GM20000 (cell line): ENCODE measurements at regions not wholly inside any gene's neighbourhood (a gene's known extent, or its start where the extent isn't known, plus 50 kb on each side); places are given as distances from the start of the nearest gene placed in this dataset.

ENCODE experiments used
- DNase-seq: peaks from one replicate; pipeline ENCODE4 v3.0.0; 2012; ENCODE audit warnings: low spot score
- CTCF ChIP-seq: IDR thresholded peaks from 2 replicates; pipeline ENCODE4 v1.5.1; 2012; ENCODE audit warnings: mild to moderate bottlenecking, control low read depth; ENCODE audit errors: extremely low read depth, missing control alignments

GRCh38 chr13:73250061-73250460, 191.3 kb downstream of the KLF5 start:
- DNase-seq: no peak
- no peak for TF ChIP-seq CTCF

GRCh38 chr13:73248711-73249580, 190.1 kb downstream of the KLF5 start:
- DNase-seq: no peak

GRCh38 chr13:73248154-73248553, 189.3 kb downstream of the KLF5 start:
- DNase-seq: no peak
- no peak for TF ChIP-seq CTCF

More at GRCh38 chr13:73248711-73249580, 190.1 kb downstream of the KLF5 start:
- no peak for TF ChIP-seq CTCF

DNA sequence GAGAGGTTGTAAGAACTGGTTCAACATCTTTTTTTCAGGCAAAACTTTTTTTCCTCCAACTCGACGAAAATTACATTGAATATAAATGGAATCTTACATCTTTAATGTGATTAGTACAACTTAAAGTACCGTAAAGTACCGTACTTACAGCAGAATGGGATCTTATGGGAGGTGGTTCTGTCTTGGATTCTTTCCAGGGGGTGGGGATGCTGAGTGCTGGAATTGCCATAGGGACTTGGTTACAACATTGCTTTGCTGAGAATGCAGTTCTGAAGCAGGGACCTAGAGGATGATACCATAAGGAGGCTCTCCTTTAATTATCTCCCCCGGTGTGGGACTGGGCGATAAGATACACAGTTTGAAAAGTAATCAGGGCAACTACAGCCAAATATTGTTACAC, 186.4 kb downstream of the KLF5 start:
- TF ChIP-seq CTCF: no peak
- DNase-seq: no peak

DNA sequence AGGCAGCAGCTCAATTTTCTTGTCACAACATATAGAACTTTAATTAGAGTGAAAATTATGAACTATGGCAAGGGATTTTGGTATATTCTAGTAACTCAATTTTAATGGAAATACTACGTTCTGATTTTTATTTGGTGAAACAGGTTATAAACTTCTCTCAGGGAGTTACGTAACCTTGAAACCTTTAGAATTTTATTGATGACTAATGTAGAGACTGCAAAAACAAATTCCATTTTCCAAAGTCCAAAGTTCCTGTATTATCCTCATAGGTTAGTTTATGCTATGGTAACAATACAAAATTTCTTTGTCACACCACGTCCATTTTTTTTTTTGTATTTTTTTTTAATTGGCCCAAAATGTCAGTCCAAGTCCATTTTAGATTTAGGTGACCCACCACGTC, 185.7 kb downstream of the KLF5 start:
- DNase-seq: no peak
- TF ChIP-seq CTCF: no peak

- TF ChIP-seq CTCF: no peak
- DNase-seq: no peak
Observed at GRCh38 chr13:73242515-73243015, 183.8 kb downstream of the KLF5 start.

DNA sequence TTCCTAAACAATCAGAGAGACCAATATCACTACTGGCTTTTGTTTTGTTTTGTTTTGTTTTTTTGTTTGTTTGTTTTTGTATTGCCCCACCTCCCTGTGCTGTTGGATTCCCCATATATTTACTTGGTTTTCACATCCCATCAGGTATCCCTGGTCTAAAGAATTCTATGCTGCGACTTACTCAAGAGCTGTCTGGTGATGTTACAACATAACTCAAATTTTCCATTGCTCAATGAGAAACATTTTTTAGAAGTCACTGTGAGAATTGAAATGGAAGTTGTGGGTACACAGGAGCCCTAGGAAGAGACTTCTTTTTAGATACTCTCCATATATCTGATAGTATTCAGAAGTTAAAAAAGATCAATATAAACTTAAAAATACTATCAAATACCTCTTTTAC, 181.4 kb downstream of the KLF5 start:
- no peak for DNase-seq
- TF ChIP-seq CTCF: no peak
